Activated B cell treated with CpG ODN at 0.5 μM for 24 hours (primary cell): ENCODE measurements at regions not wholly inside any gene's neighbourhood (a gene's known extent, or its start where the extent isn't known, plus 50 kb on each side); places are given as distances from the start of the nearest gene placed in this dataset.

Source experiments
- ATAC-seq: fragments of 200-7000 bp; cut with Tn5 transposase; one replicate; pipeline ENCODE4 v1.10.0; 2021; ENCODE audit warnings: low read depth, mild to moderate bottlenecking, moderate library complexity
- CTCF ChIA-PET: fragments of 350-600 bp; sonication (Branson Sonifier 250); formaldehyde crosslinking; loops from one replicate; lab custom pipeline; 2021; ENCODE audit warnings: antibody characterized with exemption; lab: Charles Lee
- POLR2A ChIA-PET: fragments of 350-600 bp; sonication (Branson Sonifier 250); formaldehyde crosslinking; loops from one replicate; lab custom pipeline; 2021; ENCODE audit warnings: antibody characterized with exemption; lab: Charles Lee
- DNase-seq: peaks from one replicate; pipeline ENCODE4 v3.0.0; 2022
- H3K27ac Mint-ChIP-seq: one replicate; pipeline ENCODE4 v1.8.0; 2020; ENCODE audit warnings: mixed read lengths
- H3K27me3 Mint-ChIP-seq: one replicate; pipeline ENCODE4 v1.8.0; 2021; ENCODE audit warnings: mixed read lengths
- H3K36me3 Mint-ChIP-seq: one replicate; pipeline ENCODE4 v1.8.0; 2021; ENCODE audit warnings: low read depth, mixed read lengths
- H3K4me1 Mint-ChIP-seq: one replicate; pipeline ENCODE4 v1.8.0; 2021; ENCODE audit warnings: mixed read lengths
- H3K4me3 Mint-ChIP-seq: one replicate; pipeline ENCODE4 v1.8.0; 2020; ENCODE audit warnings: mild to moderate bottlenecking, mixed read lengths
- H3K9me3 Mint-ChIP-seq: one replicate; pipeline ENCODE4 v1.8.0; 2020; ENCODE audit warnings: mixed read lengths
- CTCF ChIP-seq: fragments of 200-600 bp; IDR thresholded peaks from one replicate; pipeline ENCODE4 v1.8.0; 2022; ENCODE audit warnings: antibody characterized with exemption, mild to moderate bottlenecking
- intact Hi-C: fragments of 100-400 bp; cut with micrococcal nuclease; formaldehyde crosslinking; loops from one replicate; pipeline ENCODE4 v1.15.1; 2024

GRCh38 chr6:125674230-125674629, 75.2 kb upstream of the HEY2 start:
- ATAC-seq: no peak
- Mint-ChIP-seq H3K9me3 (no peaks in the 10 kb centered on the region), H3K36me3 (no peaks in the 10 kb centered on the region), H3K4me1 (no peaks in the 10 kb centered on the region), H3K27me3 (peaks cover 10% of the 10 kb centered on the region), H3K4me3 (no peak overlapping the region), H3K27ac (no peak overlapping the region)
- intact Hi-C loops: no loop called here
- ChIA-PET POLR2A (no interaction called here), CTCF (no interaction called here)
- TF ChIP-seq CTCF: no peak
- no peak for DNase-seq

- no peak for ATAC-seq
- H3K9me3 Mint-ChIP-seq: no peaks in the 10 kb centered on the region
- no peak overlapping the region for H3K4me3 Mint-ChIP-seq
These were observed 70.8 kb upstream of the HEY2 start for GRCh38 chr6:125678601-125679000.

GRCh38 chr6:125679128-125679527, 70.3 kb upstream of the HEY2 start:
- H3K27me3 Mint-ChIP-seq: peaks cover 5% of the 10 kb centered on the region
- H3K4me3 Mint-ChIP-seq: no peak overlapping the region
- intact Hi-C loops: no loop called here
- no peaks in the 10 kb centered on the region for H3K36me3 Mint-ChIP-seq
- H3K27ac Mint-ChIP-seq: no peak overlapping the region
- CTCF ChIA-PET: no interaction called here
- TF ChIP-seq CTCF: no peak
- ATAC-seq: no peak
- H3K4me1 Mint-ChIP-seq: no peaks in the 10 kb centered on the region
- no peaks in the 10 kb centered on the region for H3K9me3 Mint-ChIP-seq
- POLR2A ChIA-PET: no interaction called here
- no peak for DNase-seq

More at GRCh38 chr6:125678601-125679000, 70.8 kb upstream of the HEY2 start:
- no peaks in the 10 kb centered on the region for H3K36me3 Mint-ChIP-seq
- POLR2A ChIA-PET: no interaction called here
- H3K27me3 Mint-ChIP-seq: peaks cover 5% of the 10 kb centered on the region
- no peak overlapping the region for H3K27ac Mint-ChIP-seq
- intact Hi-C loops: no loop called here
- H3K4me1 Mint-ChIP-seq: no peaks in the 10 kb centered on the region
- DNase-seq: no peak
- CTCF ChIA-PET: no interaction called here
- no peak for TF ChIP-seq CTCF

GRCh38 chr6:125679651-125680050, 69.8 kb upstream of the HEY2 start:
- H3K27ac Mint-ChIP-seq: no peak overlapping the region
- ATAC-seq: no peak
- ChIA-PET CTCF (no interaction called here), POLR2A (no interaction called here)
- DNase-seq: no peak
- H3K27me3 Mint-ChIP-seq: peaks cover 7% of the 10 kb centered on the region
- H3K36me3 Mint-ChIP-seq: no peaks in the 10 kb centered on the region
- no peaks in the 10 kb centered on the region for H3K9me3 Mint-ChIP-seq
- intact Hi-C loops: no loop called here
- H3K4me1 Mint-ChIP-seq: no peaks in the 10 kb centered on the region
- TF ChIP-seq CTCF: no peak
- no peak overlapping the region for H3K4me3 Mint-ChIP-seq

GRCh38 chr6:125682939-125683338, 66.5 kb upstream of the HEY2 start:
- Mint-ChIP-seq H3K27ac (no peak overlapping the region), H3K36me3 (no peaks in the 10 kb centered on the region), H3K9me3 (peaks cover 3% of the 10 kb centered on the region), H3K4me3 (no peak overlapping the region), H3K4me1 (no peaks in the 10 kb centered on the region), H3K27me3 (peaks cover 15% of the 10 kb centered on the region)
- intact Hi-C loops: no loop called here
- no peak for TF ChIP-seq CTCF
- no peak for ATAC-seq
- ChIA-PET POLR2A (no interaction called here), CTCF (no interaction called here)
- DNase-seq: no peak
